ENCODE measurements at regions not wholly inside any gene's neighbourhood (a gene's known extent, or its start where the extent isn't known, plus 50 kb on each side); places are given as distances from the start of the nearest gene placed in this dataset.

GRCh38 chr10:28137907-28138880 lies 139.3 kb upstream of the ODAD2 start:
- no peak overlapping the region for H3K27ac ChIP-seq
- TF ChIP-seq, protein P1, sequence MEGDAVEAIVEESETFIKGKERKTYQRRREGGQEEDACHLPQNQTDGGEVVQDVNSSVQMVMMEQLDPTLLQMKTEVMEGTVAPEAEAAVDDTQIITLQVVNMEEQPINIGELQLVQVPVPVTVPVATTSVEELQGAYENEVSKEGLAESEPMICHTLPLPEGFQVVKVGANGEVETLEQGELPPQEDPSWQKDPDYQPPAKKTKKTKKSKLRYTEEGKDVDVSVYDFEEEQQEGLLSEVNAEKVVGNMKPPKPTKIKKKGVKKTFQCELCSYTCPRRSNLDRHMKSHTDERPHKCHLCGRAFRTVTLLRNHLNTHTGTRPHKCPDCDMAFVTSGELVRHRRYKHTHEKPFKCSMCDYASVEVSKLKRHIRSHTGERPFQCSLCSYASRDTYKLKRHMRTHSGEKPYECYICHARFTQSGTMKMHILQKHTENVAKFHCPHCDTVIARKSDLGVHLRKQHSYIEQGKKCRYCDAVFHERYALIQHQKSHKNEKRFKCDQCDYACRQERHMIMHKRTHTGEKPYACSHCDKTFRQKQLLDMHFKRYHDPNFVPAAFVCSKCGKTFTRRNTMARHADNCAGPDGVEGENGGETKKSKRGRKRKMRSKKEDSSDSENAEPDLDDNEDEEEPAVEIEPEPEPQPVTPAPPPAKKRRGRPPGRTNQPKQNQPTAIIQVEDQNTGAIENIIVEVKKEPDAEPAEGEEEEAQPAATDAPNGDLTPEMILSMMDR (conservative IDR thresholded peaks at IDR 0.05) = no peak

GRCh38 chr10:28135258-28135657 lies 136.4 kb upstream of the ODAD2 start:
- H3K27ac ChIP-seq = no peak overlapping the region
- TF ChIP-seq, protein P1 (conservative IDR thresholded peaks at IDR 0.05) = 0 out of 2 replicates have a peak, but pooled peaks have one; percentile 15

DNA sequence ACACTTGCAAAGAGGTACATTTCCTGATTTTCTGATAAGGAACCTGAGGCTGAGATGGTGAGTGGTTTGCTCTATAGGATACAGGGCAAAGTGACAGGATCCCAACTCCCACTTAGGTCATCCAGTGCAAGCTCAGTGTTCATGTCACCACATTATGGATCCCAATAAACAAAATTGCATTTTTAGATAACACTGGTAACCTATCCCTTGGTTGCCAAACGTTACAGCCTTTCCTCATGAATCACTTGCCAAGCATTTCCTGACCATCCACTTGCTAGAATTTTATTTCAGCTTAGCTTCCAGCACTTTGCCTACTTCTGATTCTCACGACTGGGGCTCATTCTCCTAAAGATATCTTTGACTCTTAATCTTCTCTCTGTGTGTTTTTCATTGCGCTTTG lies 131.4 kb upstream of the ODAD2 start:
- TF ChIP-seq, protein P1 (conservative IDR thresholded peaks at IDR 0.05) = no peak
- H3K27ac ChIP-seq = no peak overlapping the region

DNA sequence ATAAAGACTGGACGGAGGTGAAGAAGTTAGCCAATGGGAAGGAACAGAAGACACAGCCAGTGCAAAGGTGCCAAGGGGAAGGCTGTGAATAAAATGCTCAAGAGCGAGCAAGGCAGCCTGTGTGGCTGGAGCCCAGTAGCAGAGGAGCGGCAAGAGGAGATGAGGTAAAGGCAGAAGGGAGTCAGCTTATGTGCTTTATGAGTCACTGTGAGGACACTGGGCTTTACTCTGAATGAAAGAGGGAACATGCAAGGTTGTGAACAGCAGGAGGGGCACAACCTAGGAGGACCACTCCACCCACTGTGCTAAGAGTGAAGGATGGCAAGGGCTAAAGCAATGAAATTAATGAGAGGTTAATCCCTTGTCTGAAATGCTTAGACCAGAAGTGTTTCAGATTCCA lies 129.0 kb upstream of the ODAD2 start:
- H3K27ac ChIP-seq = no peak overlapping the region
- TF ChIP-seq, protein P1 (conservative IDR thresholded peaks at IDR 0.05) = no peak

DNA sequence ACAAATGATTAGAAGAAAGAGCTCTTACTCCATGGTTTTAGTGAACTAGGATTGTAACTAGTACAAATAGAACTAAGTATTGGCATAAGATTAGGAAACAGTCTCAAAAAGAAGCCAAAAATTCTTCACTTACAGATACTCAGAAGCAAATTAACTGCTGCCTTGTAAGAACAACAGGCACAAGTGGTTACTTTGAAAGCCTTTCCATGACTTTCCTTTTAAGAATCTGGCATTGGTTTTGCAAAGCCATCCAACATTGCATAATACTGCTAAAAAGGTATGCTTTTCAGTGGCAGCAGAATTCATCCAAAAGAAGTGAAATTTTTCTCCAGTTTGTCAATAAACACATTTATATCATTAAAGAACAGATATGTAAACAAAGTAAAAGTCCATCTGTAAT lies 126.8 kb upstream of the ODAD2 start:
- TF ChIP-seq, protein P1 (conservative IDR thresholded peaks at IDR 0.05) = no peak
- H3K27ac ChIP-seq = no peak overlapping the region

GRCh38 chr10:28120795-28121194 lies 121.9 kb upstream of the ODAD2 start:
- H3K27ac ChIP-seq = no peak overlapping the region; the same call in 1 of the 2 replicates
- TF ChIP-seq, protein P1 (conservative IDR thresholded peaks at IDR 0.05) = no peak

- no peak overlapping the region; the same call in 1 of the 2 replicates for H3K27ac ChIP-seq
- TF ChIP-seq, protein P1 (conservative IDR thresholded peaks at IDR 0.05) = no peak
These were observed 121.3 kb upstream of the ODAD2 start for GRCh38 chr10:28120043-28120749.
